MM.1S (cell line): ENCODE measurements at regions not wholly inside any gene's neighbourhood (a gene's known extent, or its start where the extent isn't known, plus 50 kb on each side); places are given as distances from the start of the nearest gene placed in this dataset.

Source experiments
- DNase-seq: peaks from one replicate; pipeline ENCODE4 v3.0.0-alpha.2; 2015
- H2AFZ ChIP-seq: fragments of 300-600 bp; sonication (generic); 2 replicates; pipeline ENCODE4 v1.6.0; 2016; ENCODE audit warnings: antibody characterized with exemption, low read length
- H3F3A ChIP-seq: fragments of 300-600 bp; sonication (generic); 2 replicates; pipeline ENCODE4 v1.6.1; 2016; ENCODE audit warnings: mild to moderate bottlenecking, antibody characterized with exemption, low read length, moderate library complexity, mixed read lengths; ENCODE audit not compliant: insufficient read depth
- H3K27ac ChIP-seq: fragments of 300-600 bp; sonication (generic); 2 replicates; pipeline ENCODE4 v1.5.1; 2016; ENCODE audit warnings: mild to moderate bottlenecking, low read length
- H3K27me3 ChIP-seq: fragments of 300-600 bp; sonication (generic); replicated peaks from 2 replicates; pipeline ENCODE4 v1.6.0; 2016; ENCODE audit warnings: low read length; ENCODE audit not compliant: insufficient read depth
- H3K36me3 ChIP-seq: fragments of 300-600 bp; sonication (generic); replicated peaks from 2 replicates; pipeline ENCODE4 v1.6.1; 2016; ENCODE audit warnings: mild to moderate bottlenecking, low read length, mixed read lengths; ENCODE audit not compliant: insufficient read depth
- H3K4me1 ChIP-seq: fragments of 300-600 bp; sonication (generic); 2 replicates; pipeline ENCODE4 v1.6.1; 2016; ENCODE audit warnings: low read length, mixed read lengths
- H3K4me2 ChIP-seq: fragments of 300-600 bp; sonication (generic); 2 replicates; pipeline ENCODE4 v1.6.0; 2016; ENCODE audit warnings: low read depth, low read length
- H3K4me3 ChIP-seq: fragments of 300-600 bp; sonication (generic); 2 replicates; pipeline ENCODE4 v1.5.1; 2016; ENCODE audit warnings: low read length, mixed read lengths
- H3K79me2 ChIP-seq: fragments of 300-600 bp; sonication (generic); 2 replicates; pipeline ENCODE4 v1.6.1; 2016; ENCODE audit warnings: mixed run types, low read length, mixed read lengths
- H3K9ac ChIP-seq: fragments of 300-600 bp; sonication (generic); 2 replicates; pipeline ENCODE4 v1.6.1; 2016; ENCODE audit warnings: low read length, mixed read lengths
- H3K9me2 ChIP-seq: fragments of 300-600 bp; sonication (generic); replicated peaks from 2 replicates; pipeline ENCODE4 v1.6.1; 2016; ENCODE audit warnings: mild to moderate bottlenecking, low read length, mixed read lengths; ENCODE audit not compliant: insufficient read depth
- H3K9me3 ChIP-seq: fragments of 300-600 bp; sonication (generic); replicated peaks from 2 replicates; pipeline ENCODE4 v1.6.1; 2016; ENCODE audit warnings: mild to moderate bottlenecking, low read length, mixed read lengths; ENCODE audit not compliant: insufficient read depth
- H4K20me1 ChIP-seq: fragments of 300-600 bp; sonication (generic); 2 replicates; pipeline ENCODE4 v1.6.1; 2016; ENCODE audit warnings: mild to moderate bottlenecking, low read length, moderate library complexity, mixed read lengths; ENCODE audit not compliant: insufficient read depth
- EZH2 ChIP-seq: fragments of 300-600 bp; sonication (generic); optimal IDR thresholded peaks from 2 replicates; pipeline ENCODE3; 2017; ENCODE audit warnings: low read depth, mild to moderate bottlenecking, antibody characterized with exemption, low read length, mixed read lengths
- EZH2phosphoT487 ChIP-seq: fragments of 300-600 bp; sonication (generic); IDR thresholded peaks from 2 replicates; pipeline ENCODE4 v1.6.1; 2018; ENCODE audit warnings: antibody characterized with exemption, low read length
- TF ChIP-seq, protein P1 (sequence below): fragments of 300-600 bp; sonication (generic); IDR thresholded peaks from 2 replicates; pipeline ENCODE4 v1.5.1; 2016; ENCODE audit warnings: antibody characterized with exemption, low read length, mixed read lengths

- Histone ChIP-seq H3K9me3 (no peaks in the 10 kb centered on the region), H3K4me1 (no peaks in the 10 kb centered on the region), H3K4me2 (no peak overlapping the region), H3K27ac (no peak overlapping the region), H3K9me2 (no peaks in the 10 kb centered on the region), H3K4me3 (no peak overlapping the region), H3K9ac (no peak overlapping the region), H2AFZ (no peak overlapping the region), H3K36me3 (no peaks in the 10 kb centered on the region), H4K20me1 (no peaks in the 10 kb centered on the region), H3F3A (no peaks in the 10 kb centered on the region), H3K79me2 (no peaks in the 10 kb centered on the region), H3K27me3 (no peaks in the 10 kb centered on the region)
- DNase-seq = no peak
- no peak for TF ChIP-seq EZH2
Observed at GRCh38 chr10:31624611-31625010, 304.0 kb downstream of the ARHGAP12 start.

GRCh38 chr10:31623947-31624346 is 304.7 kb downstream of the ARHGAP12 start:
- H3F3A ChIP-seq = no peaks in the 10 kb centered on the region
- H2AFZ ChIP-seq = no peak overlapping the region
- H3K36me3 ChIP-seq = no peaks in the 10 kb centered on the region
- TF ChIP-seq EZH2phosphoT487 (no peak), EZH2 (no peak)
- TF ChIP-seq, protein P1, sequence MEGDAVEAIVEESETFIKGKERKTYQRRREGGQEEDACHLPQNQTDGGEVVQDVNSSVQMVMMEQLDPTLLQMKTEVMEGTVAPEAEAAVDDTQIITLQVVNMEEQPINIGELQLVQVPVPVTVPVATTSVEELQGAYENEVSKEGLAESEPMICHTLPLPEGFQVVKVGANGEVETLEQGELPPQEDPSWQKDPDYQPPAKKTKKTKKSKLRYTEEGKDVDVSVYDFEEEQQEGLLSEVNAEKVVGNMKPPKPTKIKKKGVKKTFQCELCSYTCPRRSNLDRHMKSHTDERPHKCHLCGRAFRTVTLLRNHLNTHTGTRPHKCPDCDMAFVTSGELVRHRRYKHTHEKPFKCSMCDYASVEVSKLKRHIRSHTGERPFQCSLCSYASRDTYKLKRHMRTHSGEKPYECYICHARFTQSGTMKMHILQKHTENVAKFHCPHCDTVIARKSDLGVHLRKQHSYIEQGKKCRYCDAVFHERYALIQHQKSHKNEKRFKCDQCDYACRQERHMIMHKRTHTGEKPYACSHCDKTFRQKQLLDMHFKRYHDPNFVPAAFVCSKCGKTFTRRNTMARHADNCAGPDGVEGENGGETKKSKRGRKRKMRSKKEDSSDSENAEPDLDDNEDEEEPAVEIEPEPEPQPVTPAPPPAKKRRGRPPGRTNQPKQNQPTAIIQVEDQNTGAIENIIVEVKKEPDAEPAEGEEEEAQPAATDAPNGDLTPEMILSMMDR = no peak
- H3K4me1 ChIP-seq = no peaks in the 10 kb centered on the region
- no peaks in the 10 kb centered on the region for H3K9me3 ChIP-seq
- no peaks in the 10 kb centered on the region for H3K9me2 ChIP-seq
- no peak overlapping the region for H3K4me2 ChIP-seq
- no peaks in the 10 kb centered on the region for H4K20me1 ChIP-seq
- no peaks in the 10 kb centered on the region for H3K79me2 ChIP-seq
- no peak for DNase-seq
- H3K4me3 ChIP-seq = no peak overlapping the region
- no peak overlapping the region for H3K27ac ChIP-seq
- H3K9ac ChIP-seq = no peak overlapping the region
- H3K27me3 ChIP-seq = no peaks in the 10 kb centered on the region

DNA sequence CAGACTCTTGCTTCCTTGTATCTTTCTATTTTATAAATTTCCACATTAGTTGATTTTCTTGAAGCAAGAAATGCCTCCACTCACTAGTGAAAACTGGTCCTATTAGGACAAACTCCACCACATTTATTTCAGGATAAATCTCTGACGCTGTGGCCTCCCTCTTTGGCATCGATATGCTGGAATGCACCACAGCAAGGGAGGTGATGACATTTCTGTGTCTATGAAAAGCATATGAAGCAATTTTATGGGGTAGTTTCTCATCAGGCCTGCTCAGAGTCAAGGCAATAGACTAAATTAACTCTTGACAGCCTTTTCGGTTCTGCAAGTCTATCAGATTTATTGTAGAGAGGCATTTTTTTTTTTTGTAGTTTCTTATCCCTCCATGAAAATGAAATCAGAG is 304.4 kb downstream of the ZEB1 start:
- no peak for DNase-seq
- no peaks in the 10 kb centered on the region for H3K36me3 ChIP-seq

GRCh38 chr10:31622978-31623377 is 304.0 kb downstream of the ZEB1 start:
- H3F3A ChIP-seq = no peaks in the 10 kb centered on the region

More for the DNA sequence above, 304.4 kb downstream of the ZEB1 start:
- H3K9ac ChIP-seq = no peak overlapping the region
- no peak overlapping the region for H3K4me3 ChIP-seq
- H3K9me3 ChIP-seq = no peaks in the 10 kb centered on the region
- no peak overlapping the region for H3K27ac ChIP-seq
- TF ChIP-seq EZH2 = no peak
- TF ChIP-seq, protein P1 = no peak
- no peak for TF ChIP-seq EZH2phosphoT487
- H4K20me1 ChIP-seq = no peaks in the 10 kb centered on the region
- H2AFZ ChIP-seq = no peak overlapping the region
- H3K9me2 ChIP-seq = no peaks in the 10 kb centered on the region
- H3F3A ChIP-seq = no peaks in the 10 kb centered on the region
- no peak overlapping the region for H3K4me2 ChIP-seq
- no peaks in the 10 kb centered on the region for H3K4me1 ChIP-seq
- no peaks in the 10 kb centered on the region for H3K79me2 ChIP-seq
- no peaks in the 10 kb centered on the region for H3K27me3 ChIP-seq

More at GRCh38 chr10:31622978-31623377, 304.0 kb downstream of the ZEB1 start:
- no peak overlapping the region for H2AFZ ChIP-seq
- H3K4me2 ChIP-seq = no peak overlapping the region
- H3K9me3 ChIP-seq = no peaks in the 10 kb centered on the region
- no peak overlapping the region for H3K27ac ChIP-seq
- H3K4me1 ChIP-seq = no peaks in the 10 kb centered on the region
- no peaks in the 10 kb centered on the region for H3K79me2 ChIP-seq
- no peaks in the 10 kb centered on the region for H3K9me2 ChIP-seq
- TF ChIP-seq EZH2phosphoT487 (no peak), EZH2 (no peak)
- no peak overlapping the region for H3K4me3 ChIP-seq
- no peak for DNase-seq
- H3K9ac ChIP-seq = no peak overlapping the region
- no peaks in the 10 kb centered on the region for H4K20me1 ChIP-seq
- no peaks in the 10 kb centered on the region for H3K27me3 ChIP-seq
- no peaks in the 10 kb centered on the region for H3K36me3 ChIP-seq
